ENCODE measurements at regions not wholly inside any gene's neighbourhood (a gene's known extent, or its start where the extent isn't known, plus 50 kb on each side); places are given as distances from the start of the nearest gene placed in this dataset.
A peak's percentile ranks its signal among the peaks of the same experiment; 100 is the strongest.

- in situ Hi-C loops (cut with HindIII; ENCODE audit: low pct_unique_long_range_greater_than_20kb, low sequenced_read_pairs): no loop called here
- DNase-seq (ENCODE audit: low read depth, low spot score): no peak
Measured at GRCh38 chr5:158565017-158565789, 534.5 kb downstream of the EBF1 start.

GRCh38 chr5:158563760-158564390 is 535.8 kb downstream of the EBF1 start:
- in situ Hi-C loops (cut with HindIII; ENCODE audit: low pct_unique_long_range_greater_than_20kb, low sequenced_read_pairs): no loop called here
- DNase-seq (ENCODE audit: low read depth, low spot score): no peak

GRCh38 chr5:158561562-158562190 is 538.0 kb downstream of the EBF1 start:
- DNase-seq (ENCODE audit: low read depth, low spot score): no peak
- in situ Hi-C loops (cut with HindIII; ENCODE audit: low pct_unique_long_range_greater_than_20kb, low sequenced_read_pairs): no loop called here

- in situ Hi-C loops (cut with HindIII; ENCODE audit: low pct_unique_long_range_greater_than_20kb, low sequenced_read_pairs): no loop called here
- DNase-seq (ENCODE audit: low read depth, low spot score): peak; percentile 60
Measured at GRCh38 chr5:158560170-158560569, 539.5 kb downstream of the EBF1 start.

- in situ Hi-C loops (cut with HindIII; ENCODE audit: low pct_unique_long_range_greater_than_20kb, low sequenced_read_pairs): no loop called here
- DNase-seq (ENCODE audit: low read depth, low spot score): no peak
Measured at GRCh38 chr5:158559643-158560042, 540.1 kb downstream of the EBF1 start.

- in situ Hi-C loops (cut with HindIII; ENCODE audit: low pct_unique_long_range_greater_than_20kb, low sequenced_read_pairs): no loop called here
- DNase-seq (ENCODE audit: low read depth, low spot score): no peak
Measured at GRCh38 chr5:158559066-158559465, 540.6 kb downstream of the EBF1 start.

GRCh38 chr5:158553962-158554336 is 545.8 kb downstream of the EBF1 start:
- DNase-seq (ENCODE audit: low read depth, low spot score): no peak
- in situ Hi-C loops (cut with HindIII; ENCODE audit: low pct_unique_long_range_greater_than_20kb, low sequenced_read_pairs): no loop called here

GRCh38 chr5:158553195-158553961 is 546.3 kb downstream of the EBF1 start:
- DNase-seq (ENCODE audit: low read depth, low spot score): no peak
- in situ Hi-C loops (cut with HindIII; ENCODE audit: low pct_unique_long_range_greater_than_20kb, low sequenced_read_pairs): no loop called here

- in situ Hi-C loops (cut with HindIII; ENCODE audit: low pct_unique_long_range_greater_than_20kb, low sequenced_read_pairs): no loop called here
- DNase-seq (ENCODE audit: low read depth, low spot score): no peak
Measured at GRCh38 chr5:158552241-158552640, 547.5 kb downstream of the EBF1 start.

GRCh38 chr5:158549311-158549710 is 550.4 kb downstream of the EBF1 start:
- in situ Hi-C loops (cut with HindIII; ENCODE audit: low pct_unique_long_range_greater_than_20kb, low sequenced_read_pairs): no loop called here
- no peak for DNase-seq (ENCODE audit: low read depth, low spot score)

- in situ Hi-C loops (cut with HindIII; ENCODE audit: low pct_unique_long_range_greater_than_20kb, low sequenced_read_pairs): no loop called here
Measured at GRCh38 chr5:158546748-158547147, 553.0 kb downstream of the EBF1 start.

GRCh38 chr5:158545949-158546530 is 553.7 kb downstream of the EBF1 start:
- in situ Hi-C loops (cut with HindIII; ENCODE audit: low pct_unique_long_range_greater_than_20kb, low sequenced_read_pairs): no loop called here
- no peak for DNase-seq (ENCODE audit: low read depth, low spot score)

More at GRCh38 chr5:158546748-158547147, 553.0 kb downstream of the EBF1 start:
- no peak for DNase-seq (ENCODE audit: low read depth, low spot score)

GRCh38 chr5:158544388-158545339 is 555.1 kb downstream of the EBF1 start:
- no peak for DNase-seq (ENCODE audit: low read depth, low spot score)
- in situ Hi-C loops (cut with HindIII; ENCODE audit: low pct_unique_long_range_greater_than_20kb, low sequenced_read_pairs): no loop called here

GRCh38 chr5:158543539-158544387 is 556.0 kb downstream of the EBF1 start:
- in situ Hi-C loops (cut with HindIII; ENCODE audit: low pct_unique_long_range_greater_than_20kb, low sequenced_read_pairs): no loop called here
- DNase-seq (ENCODE audit: low read depth, low spot score): peak; percentile 15

GRCh38 chr5:158541536-158542297 is 558.0 kb downstream of the EBF1 start:
- in situ Hi-C loops (cut with HindIII; ENCODE audit: low pct_unique_long_range_greater_than_20kb, low sequenced_read_pairs): no loop called here
- no peak for DNase-seq (ENCODE audit: low read depth, low spot score)

All from SK-MEL-5 (cell line).